Neuronal stem cell (in vitro differentiated cells): ENCODE measurements at regions not wholly inside any gene's neighbourhood (a gene's known extent, or its start where the extent isn't known, plus 50 kb on each side); places are given as distances from the start of the nearest gene placed in this dataset.

Experiments used
- DNase-seq: peaks from one replicate; pipeline ENCODE4 v3.0.0-alpha.2; 2013; ENCODE audit warnings: low spot score
- H2AFZ ChIP-seq: one replicate; pipeline ENCODE4 v1.6.1; 2013; ENCODE audit warnings: mild to moderate bottlenecking, low read length, inconsistent platforms
- H2AK5ac ChIP-seq: 2 replicates; pipeline ENCODE4 v1.6.1; 2013; ENCODE audit warnings: low read depth, mild to moderate bottlenecking, inconsistent platforms, low read length, moderate library complexity, mixed read lengths
- H2BK120ac ChIP-seq: 2 replicates; pipeline ENCODE4 v1.6.1; 2013; ENCODE audit warnings: low read depth, mild to moderate bottlenecking, inconsistent platforms, low read length, moderate library complexity, mixed read lengths
- H2BK12ac ChIP-seq: one replicate; pipeline ENCODE4 v1.6.1; 2013; ENCODE audit warnings: low read length, inconsistent platforms
- H2BK15ac ChIP-seq: 2 replicates; pipeline ENCODE4 v1.6.1; 2013; ENCODE audit warnings: mild to moderate bottlenecking, low read length, inconsistent platforms, mixed read lengths
- H2BK5ac ChIP-seq: one replicate; pipeline ENCODE4 v1.6.1; 2013; ENCODE audit warnings: inconsistent platforms, mild to moderate bottlenecking, low read length, moderate library complexity
- H3K14ac ChIP-seq: one replicate; pipeline ENCODE4 v1.6.1; 2013; ENCODE audit warnings: low read length, inconsistent platforms
- H3K18ac ChIP-seq: 2 replicates; pipeline ENCODE4 v1.6.1; 2013; ENCODE audit warnings: low read length, inconsistent platforms
- H3K23ac ChIP-seq: 2 replicates; pipeline ENCODE4 v1.6.1; 2013; ENCODE audit warnings: low read depth, mild to moderate bottlenecking, mixed read lengths, low read length, inconsistent platforms; ENCODE audit not compliant: poor library complexity
- H3K27ac ChIP-seq: replicated peaks from 3 replicates; pipeline ENCODE4 v1.5.1; 2013; ENCODE audit warnings: low read length, inconsistent platforms
- H3K27me3 ChIP-seq, 3 experiments: 2 replicates each; pipeline ENCODE4 v1.6.1; 2013; ENCODE audit warnings: low read length in 3 of 3, mild to moderate bottlenecking in 2 of 3, inconsistent platforms in 1 of 3, low read depth in 1 of 3, mixed read lengths in 1 of 3, moderate library complexity in 1 of 3; ENCODE audit not compliant: control insufficient read depth in 3 of 3, insufficient read depth in 3 of 3
- H3K36me3 ChIP-seq, 2 donors: replicated peaks in 1 of 2; 2 replicates each; pipeline ENCODE4 v1.6.1; 2013; ENCODE audit warnings: low read length in 2 of 2; ENCODE audit not compliant: control insufficient read depth in 2 of 2, insufficient read depth in 2 of 2
- H3K4ac ChIP-seq: 2 replicates; pipeline ENCODE4 v1.6.1; 2013; ENCODE audit warnings: inconsistent platforms, mild to moderate bottlenecking, low read length, moderate library complexity
- H3K4me1 ChIP-seq, 2 donors: 1 replicate in 1 of 2; 2 replicates in 1 of 2; pipeline ENCODE4 v1.6.1; 2013; ENCODE audit warnings: low read length in 2 of 2, low read depth in 1 of 2; ENCODE audit not compliant: control insufficient read depth in 2 of 2, insufficient read depth in 1 of 2
- H3K4me2 ChIP-seq: one replicate; pipeline ENCODE4 v1.6.1; 2013; ENCODE audit warnings: mild to moderate bottlenecking, low read length, inconsistent platforms; ENCODE audit not compliant: insufficient read depth, poor library complexity, severe bottlenecking
- H3K4me3 ChIP-seq, 2 donors: 2 replicates each; pipeline ENCODE4 v1.5.1; 2013; ENCODE audit warnings: low read length in 2 of 2, mild to moderate bottlenecking in 2 of 2, inconsistent platforms in 1 of 2, moderate library complexity in 1 of 2
- H3K79me1 ChIP-seq: one replicate; pipeline ENCODE4 v1.6.1; 2013; ENCODE audit warnings: low read depth, mild to moderate bottlenecking, inconsistent platforms, low read length, moderate library complexity
- H3K9ac ChIP-seq: one replicate; pipeline ENCODE4 v1.6.1; 2013; ENCODE audit warnings: mild to moderate bottlenecking, low read depth, low read length, inconsistent platforms; ENCODE audit not compliant: poor library complexity
- H3K9me3 ChIP-seq, 2 donors: replicated peaks in 1 of 2; 2 replicates each; pipeline versions ENCODE3 to v1.6.1; 2013; ENCODE audit warnings: low read length in 2 of 2, mild to moderate bottlenecking in 2 of 2, inconsistent platforms in 1 of 2, low read depth in 1 of 2, mixed read lengths in 1 of 2, moderate library complexity in 1 of 2; ENCODE audit not compliant: control insufficient read depth in 2 of 2, insufficient read depth in 1 of 2
- H4K8ac ChIP-seq: one replicate; pipeline ENCODE4 v1.6.1; 2013; ENCODE audit warnings: low read depth, mild to moderate bottlenecking, inconsistent platforms, low read length, moderate library complexity
- H4K91ac ChIP-seq: one replicate; pipeline ENCODE4 v1.6.1; 2013; ENCODE audit warnings: low read length, low read depth, mild to moderate bottlenecking, inconsistent platforms; ENCODE audit not compliant: poor library complexity
- WGBS, 2 donors: extraction: QIAGEN DNeasy Blood & Tissue Kit; methylation state at CpG; one replicate each; pipeline ENCODE4 v1.1.7; 2013; ENCODE audit warnings: missing lambda C conversion rate in 2 of 2, mixed read lengths in 1 of 2; ENCODE audit not compliant: insufficient read length in 2 of 2, insufficient replicate concordance in 1 of 2; ENCODE audit errors: extremely low coverage in 2 of 2; 5-methylcytosine and 5-hydroxymethylcytosine counted together

DNA sequence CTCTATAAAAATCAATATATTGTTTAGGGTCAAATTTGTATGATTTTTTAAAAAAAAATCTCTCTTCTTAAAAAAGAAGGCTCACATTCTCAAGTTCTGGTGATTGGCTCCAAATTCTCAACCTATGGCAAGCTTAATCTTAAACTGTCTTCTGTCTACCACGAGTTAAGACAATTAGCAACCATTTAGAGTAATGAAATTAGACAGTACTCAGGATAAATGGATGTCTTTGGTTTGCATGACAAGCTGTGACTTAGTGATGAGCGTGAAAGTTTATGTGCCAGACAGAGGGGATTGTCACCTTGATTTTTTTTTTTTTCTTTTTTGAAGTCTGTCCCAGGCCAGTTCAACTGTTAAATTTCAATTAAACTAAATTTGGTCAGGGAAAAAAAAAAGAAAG lies 1632.3 kb downstream of the MAT2B start:
- no peak overlapping the region for H2AFZ ChIP-seq
- DNase-seq, result no peak
- H3K9ac ChIP-seq, result no peak overlapping the region
- H3K36me3 ChIP-seq, result no peaks in the 10 kb centered on the region
- H4K8ac ChIP-seq, result no peak overlapping the region
- no CpG with 5 or more reads among the region's 2 CpGs for WGBS, 2 donors
- no peak overlapping the region for H2BK120ac ChIP-seq
- H4K91ac ChIP-seq, result no peak overlapping the region
- H3K14ac ChIP-seq, result no peak overlapping the region
- H3K18ac ChIP-seq, result no peak overlapping the region
- no peak overlapping the region for H3K4me2 ChIP-seq
- H3K4me3 ChIP-seq, result no peak overlapping the region
- H2BK15ac ChIP-seq, result no peak overlapping the region
- no peak overlapping the region for H2AK5ac ChIP-seq
- H2BK5ac ChIP-seq, result no peak overlapping the region
- H2BK12ac ChIP-seq, result no peak overlapping the region
- no peak overlapping the region for H3K27ac ChIP-seq
- H3K79me1 ChIP-seq, result no peaks in the 10 kb centered on the region
- H3K4ac ChIP-seq, result no peak overlapping the region
- H3K27me3 ChIP-seq, result no peaks in the 10 kb centered on the region
- H3K9me3 ChIP-seq, result no peaks in the 10 kb centered on the region
- no peak overlapping the region for H3K23ac ChIP-seq
- H3K4me1 ChIP-seq, result peaks cover 0 to 2% of the 10 kb centered on the region in 2 donors

DNA sequence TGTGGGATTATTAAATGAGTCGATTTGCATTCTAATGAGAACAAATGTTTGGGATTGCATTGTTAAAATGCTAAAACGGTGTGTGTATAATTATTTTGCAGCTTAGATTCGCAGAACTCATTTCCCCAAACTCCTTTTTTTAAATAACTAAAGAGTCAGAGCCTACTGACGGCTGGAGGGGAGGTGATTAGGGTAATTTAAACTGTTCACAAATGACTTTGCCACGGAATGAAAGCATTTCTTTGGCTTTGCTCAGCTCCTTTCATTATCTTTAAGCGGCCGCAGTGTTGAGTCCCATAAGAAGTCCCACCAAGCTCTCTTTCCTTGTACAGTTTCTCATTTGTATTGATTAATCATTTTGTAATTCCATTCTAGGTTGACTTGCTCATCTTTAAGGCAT lies 1632.8 kb downstream of the MAT2B start:
- no peak overlapping the region for H3K18ac ChIP-seq
- H3K27ac ChIP-seq, result peak overlapping the region; percentile 5
- H3K79me1 ChIP-seq, result no peaks in the 10 kb centered on the region
- H4K91ac ChIP-seq, result no peak overlapping the region
- no peak overlapping the region for H3K4ac ChIP-seq
- H4K8ac ChIP-seq, result no peak overlapping the region
- no peak overlapping the region for H2BK12ac ChIP-seq
- no peak overlapping the region for H2BK120ac ChIP-seq
- H3K9ac ChIP-seq, result no peak overlapping the region
- no peak overlapping the region for H2BK5ac ChIP-seq
- no peak overlapping the region for H2AK5ac ChIP-seq
- H3K27me3 ChIP-seq, result no peaks in the 10 kb centered on the region
- H3K9me3 ChIP-seq, result no peaks in the 10 kb centered on the region
- H3K4me2 ChIP-seq, result no peak overlapping the region
- no peak overlapping the region for H2BK15ac ChIP-seq
- no peak overlapping the region for H3K14ac ChIP-seq
- peak; percentile 30 for DNase-seq
- peaks cover 0 to 2% of the 10 kb centered on the region in 2 donors for H3K4me1 ChIP-seq
- H3K36me3 ChIP-seq, result no peaks in the 10 kb centered on the region
- no CpG with 5 or more reads among the region's 7 CpGs for WGBS, 2 donors
- no peak overlapping the region for H3K23ac ChIP-seq
- H3K4me3 ChIP-seq, result no peak overlapping the region
- peak overlapping the region; percentile 47 for H2AFZ ChIP-seq

DNA sequence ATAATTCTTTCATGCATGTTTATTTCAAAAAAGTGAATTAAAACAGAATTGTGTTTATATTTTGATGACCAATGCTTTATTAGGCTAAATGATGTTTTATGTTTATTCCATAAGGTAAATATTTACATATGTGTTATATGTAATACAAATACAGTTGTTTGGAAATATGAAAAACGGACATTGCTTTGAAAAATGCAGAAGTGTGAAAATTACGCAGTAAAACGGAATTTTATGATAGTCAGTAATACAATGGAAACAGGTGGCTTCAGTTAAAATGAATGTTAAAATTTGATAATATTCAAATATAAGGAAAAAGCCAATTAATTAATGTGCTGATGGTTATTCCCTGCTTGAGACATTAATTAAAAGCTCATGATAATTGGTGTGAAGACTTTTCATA lies 1633.8 kb downstream of the MAT2B start:
- Histone ChIP-seq H3K4me1 (peaks cover 5 to 6% of the 10 kb centered on the region in 2 donors), H3K23ac (no peak overlapping the region), H3K4ac (no peak overlapping the region), H2BK120ac (no peak overlapping the region), H3K9ac (no peak overlapping the region), H2AFZ (no peak overlapping the region), H2BK15ac (no peak overlapping the region), H3K36me3 (no peaks in the 10 kb centered on the region), H3K79me1 (no peaks in the 10 kb centered on the region), H3K4me2 (no peak overlapping the region), H2BK5ac (no peak overlapping the region), H3K18ac (no peak overlapping the region), H4K91ac (no peak overlapping the region), H3K4me3 (no peak overlapping the region), H3K27ac (no peak overlapping the region), H4K8ac (no peak overlapping the region), H3K14ac (no peak overlapping the region), H2BK12ac (no peak overlapping the region), H3K9me3 (no peaks in the 10 kb centered on the region), H3K27me3 (no peaks in the 10 kb centered on the region), H2AK5ac (no peak overlapping the region)
- no CpG with 5 or more reads among the region's 3 CpGs for WGBS, 2 donors
- DNase-seq, result no peak

DNA sequence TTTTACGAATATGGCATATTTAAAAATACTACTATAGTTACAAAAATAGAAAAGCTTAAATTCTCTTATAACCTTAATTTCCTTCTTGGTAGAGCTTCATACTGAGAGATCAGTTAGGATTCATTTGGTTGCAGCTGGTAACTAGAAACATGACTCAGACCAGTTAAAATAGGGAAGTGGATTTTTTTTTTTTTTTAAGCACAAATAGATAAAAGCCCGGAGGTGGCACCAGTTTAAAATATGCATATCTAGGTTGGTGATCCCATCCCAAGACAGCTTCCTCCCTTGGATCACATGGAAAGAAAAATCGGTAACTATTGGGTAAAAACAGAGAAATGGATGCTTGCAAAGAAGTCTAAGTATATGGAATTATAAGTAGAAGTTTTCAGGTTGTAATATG lies 1634.3 kb downstream of the MAT2B start:
- DNase-seq, result no peak
- Histone ChIP-seq H3K79me1 (no peaks in the 10 kb centered on the region), H3K27me3 (no peaks in the 10 kb centered on the region), H4K8ac (no peak overlapping the region), H3K27ac (no peak overlapping the region), H3K4me3 (no peak overlapping the region), H3K18ac (no peak overlapping the region), H2BK120ac (no peak overlapping the region), H3K9ac (no peak overlapping the region), H3K23ac (no peak overlapping the region), H4K91ac (no peak overlapping the region), H2BK15ac (no peak overlapping the region), H3K14ac (no peak overlapping the region), H2AFZ (no peak overlapping the region), H3K36me3 (no peaks in the 10 kb centered on the region), H3K4me1 (peaks cover 5 to 6% of the 10 kb centered on the region in 2 donors), H2BK5ac (no peak overlapping the region), H3K4ac (no peak overlapping the region), H3K9me3 (no peaks in the 10 kb centered on the region), H2AK5ac (no peak overlapping the region), H2BK12ac (no peak overlapping the region), H3K4me2 (no peak overlapping the region)
- no CpG with 5 or more reads among the region's 3 CpGs for WGBS, 2 donors
